Hypothalamus (tissue), 51 donors: ENCODE measurements at regions not wholly inside any gene's neighbourhood (a gene's known extent, or its start where the extent isn't known, plus 50 kb on each side); places are given as distances from the start of the nearest gene placed in this dataset.

Experiments used
- DNase-seq, 51 donors: peaks; one replicate each; lab custom pipeline; 2025; lab: John Stamatoyannopoulos, UW

DNA sequence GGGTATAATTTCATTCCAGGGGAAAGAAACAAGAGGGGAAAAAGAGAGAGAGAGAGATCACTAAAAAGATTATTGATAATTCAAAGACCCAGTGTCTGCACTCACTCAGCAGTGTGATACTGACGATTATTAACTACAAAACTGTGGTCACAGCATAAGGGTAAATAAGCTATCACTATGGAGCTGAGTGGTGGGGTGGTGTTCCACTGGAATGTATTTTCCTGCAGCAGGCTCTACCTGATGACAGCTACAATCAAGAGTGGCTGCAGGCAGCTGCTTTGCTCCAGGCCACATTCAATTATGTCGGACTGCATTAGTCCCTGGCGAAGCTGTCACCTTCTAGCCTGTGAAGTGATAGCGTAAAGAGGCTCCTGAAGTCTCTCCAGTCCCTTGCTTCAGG lies 122.2 kb upstream of the TFAP2D start:
- DNase-seq, result no peak

GRCh38 chr6:50600280-50600679 lies 113.0 kb upstream of the TFAP2D start:
- no peak for DNase-seq

GRCh38 chr6:50602292-50602691 lies 111.0 kb upstream of the TFAP2D start:
- DNase-seq, result peak in 1 of 51 donors; percentile 5

GRCh38 chr6:50608421-50608820 lies 104.9 kb upstream of the TFAP2D start:
- no peak for DNase-seq

DNA sequence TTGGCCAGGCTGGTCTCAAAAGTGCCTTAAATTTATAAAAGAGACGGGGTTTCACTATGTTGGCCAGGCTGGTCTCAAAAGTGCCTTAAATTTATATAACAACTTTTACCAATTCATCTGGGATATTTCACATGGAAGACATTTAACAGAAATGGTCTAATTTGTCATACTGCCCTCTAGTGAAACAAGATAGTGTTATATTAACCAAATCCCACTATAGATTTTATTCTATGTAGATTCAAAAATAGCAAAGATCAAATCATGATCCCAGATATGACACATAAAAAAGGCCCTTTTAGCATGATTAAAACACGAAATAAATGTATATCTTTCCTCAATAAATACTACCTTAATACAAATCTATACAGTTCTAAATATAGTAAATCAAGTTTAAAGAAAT lies 102.8 kb upstream of the TFAP2D start:
- DNase-seq, result no peak

DNA sequence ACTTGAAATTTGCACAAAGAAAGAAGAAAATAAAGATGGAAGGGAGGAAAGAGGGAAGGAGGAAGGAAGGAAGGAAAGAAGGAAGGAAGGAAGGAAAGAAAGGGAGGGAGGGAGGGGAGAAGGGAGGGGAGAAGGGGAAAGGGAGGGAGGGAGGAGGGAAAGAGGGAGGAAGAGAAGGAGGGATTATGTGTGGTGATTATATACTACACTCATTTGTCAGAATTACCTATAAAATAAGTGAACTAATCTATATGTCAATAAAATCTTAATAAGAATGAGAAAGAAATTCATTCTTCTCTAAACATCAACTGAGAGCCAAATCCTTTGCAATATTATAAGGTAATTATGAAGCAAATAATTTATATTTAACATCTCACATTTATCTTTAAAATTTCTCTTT lies 77.9 kb upstream of the TFAP2D start:
- DNase-seq, result no peak

DNA sequence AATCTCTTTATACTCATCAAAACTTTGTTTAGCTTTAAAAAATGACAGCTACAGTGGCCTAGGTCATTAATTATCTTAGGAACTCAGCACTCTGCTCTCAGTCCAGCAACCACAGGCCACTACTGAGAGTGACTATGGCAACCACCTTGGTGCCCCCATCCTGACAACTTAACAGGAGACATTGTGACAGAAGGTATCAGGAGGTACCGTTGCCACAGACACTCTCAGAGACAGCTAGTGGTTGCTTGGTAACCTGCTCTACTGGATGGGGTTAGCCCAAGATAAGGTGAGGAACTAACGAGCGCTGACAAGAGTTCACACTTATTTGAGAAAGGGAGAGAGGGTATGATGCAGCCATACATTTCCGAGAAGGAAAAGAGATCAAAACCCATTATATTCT lies 76.1 kb upstream of the TFAP2D start:
- DNase-seq, result no peak

DNA sequence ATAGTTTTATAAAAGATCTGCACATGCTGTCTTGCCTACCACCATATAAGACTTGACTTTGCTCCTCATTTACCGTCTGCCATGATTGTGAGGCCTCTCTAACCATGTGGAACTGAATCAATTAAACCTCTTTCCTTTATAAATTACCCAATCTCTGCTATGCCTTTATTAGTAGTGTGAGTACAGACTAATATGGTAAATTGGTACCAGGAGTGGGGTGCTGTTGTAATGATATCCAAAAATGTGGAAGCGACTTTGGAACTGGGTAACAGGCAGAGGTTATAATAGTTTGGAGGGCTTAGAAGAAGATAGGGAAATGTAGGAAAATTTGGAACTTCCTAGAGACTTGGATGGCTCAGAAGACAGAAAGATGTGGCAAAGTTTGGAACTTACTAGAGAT lies 64.2 kb upstream of the TFAP2D start:
- DNase-seq, result no peak

GRCh38 chr6:50653253-50653652 lies 60.1 kb upstream of the TFAP2D start:
- no peak for DNase-seq

DNA sequence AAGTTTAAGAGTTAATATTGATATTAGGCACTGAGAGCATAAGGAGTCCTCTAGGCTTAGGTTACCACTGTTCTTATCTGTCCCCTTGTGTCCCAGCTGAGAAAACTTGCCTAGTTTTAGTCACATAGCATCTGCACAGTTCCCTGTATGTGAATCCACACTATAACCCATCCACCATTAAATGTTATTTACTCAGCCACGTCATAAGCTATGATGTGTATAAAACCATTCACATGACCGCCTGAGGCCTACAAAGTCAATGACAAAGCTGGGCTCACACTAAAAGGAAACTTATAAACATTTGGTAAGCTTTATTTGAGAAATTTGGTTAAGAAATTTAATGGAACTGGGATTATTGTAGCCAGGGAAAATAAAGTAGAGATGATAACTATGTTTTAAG lies 59.2 kb upstream of the TFAP2D start:
- DNase-seq, result no peak

- DNase-seq, result peak in 1 of 51 donors; percentile 1
These were observed 57.4 kb upstream of the TFAP2D start for GRCh38 chr6:50655848-50656453.

- no peak for DNase-seq
These were observed 55.8 kb upstream of the TFAP2D start for GRCh38 chr6:50657513-50657912.

DNA sequence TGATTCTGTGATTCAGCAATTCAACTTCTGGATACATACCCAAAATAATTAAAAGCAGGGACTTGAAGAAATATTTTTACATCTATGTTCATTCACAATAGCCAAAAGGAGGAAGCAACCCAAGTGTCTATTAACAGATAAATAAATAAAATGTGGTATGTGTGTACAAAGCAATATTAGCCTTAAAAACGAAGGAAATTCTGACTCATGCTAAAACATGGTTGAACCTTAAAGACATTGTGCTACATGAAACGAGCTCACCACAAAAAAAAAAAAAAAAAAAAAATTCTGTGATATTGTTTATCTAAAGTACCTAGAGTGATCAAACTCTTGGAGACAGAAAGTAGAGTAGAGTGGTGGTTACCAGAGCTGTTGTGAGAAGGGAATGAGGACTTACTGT lies 54.8 kb upstream of the TFAP2D start:
- no peak for DNase-seq

GRCh38 chr6:50661636-50662035 lies 51.7 kb upstream of the TFAP2D start:
- no peak for DNase-seq
